Thoracic aorta (tissue), 2 donors: ENCODE measurements at regions not wholly inside any gene's neighbourhood (a gene's known extent, or its start where the extent isn't known, plus 50 kb on each side); places are given as distances from the start of the nearest gene placed in this dataset.
"Not testable (repeated sequence)": the region's sequence is repeated elsewhere in the genome, so short reads cannot be mapped to it uniquely, and the experiment has no call there.

ENCODE experiments used
- ATAC-seq: fragments of 150-250 bp; one replicate; pipeline ENCODE4 v1.8.0; 2017; ENCODE audit warnings: low read depth; ENCODE audit not compliant: insufficient number of reproducible peaks, low FRiP score
- DNase-seq: peaks from one replicate; pipeline ENCODE4 v3.0.0-alpha.2; 2020; ENCODE audit warnings: low spot score
- H3K27ac ChIP-seq, 2 donors: fragments of 200-600 bp; sonication (generic); 1 replicate in 1 of 2; 2 replicates in 1 of 2; pipeline ENCODE4 v1.5.1; 2016; ENCODE audit warnings: mild to moderate bottlenecking in 2 of 2, moderate library complexity in 2 of 2
- H3K27me3 ChIP-seq: fragments of 200-600 bp; sonication (generic); replicated peaks from 2 replicates; pipeline ENCODE4 v1.6.0; 2016; ENCODE audit warnings: mild to moderate bottlenecking; ENCODE audit not compliant: insufficient read depth
- H3K36me3 ChIP-seq: fragments of 200-600 bp; sonication (generic); one replicate; pipeline ENCODE4 v1.5.1; 2016
- H3K4me1 ChIP-seq, 2 donors: fragments of 200-600 bp; sonication (generic); 1 replicate in 1 of 2; 2 replicates in 1 of 2; pipeline versions ENCODE4 v1.5.1 to v1.6.0; 2016; ENCODE audit warnings: low read depth in 2 of 2, mild to moderate bottlenecking in 1 of 2; ENCODE audit not compliant: control insufficient read depth in 1 of 2
- H3K4me3 ChIP-seq: fragments of 200-600 bp; sonication (generic); 2 replicates; pipeline ENCODE4 v1.5.1; 2016; ENCODE audit warnings: mild to moderate bottlenecking
- H3K9me3 ChIP-seq: fragments of 200-600 bp; sonication (generic); 2 replicates; pipeline ENCODE4 v1.5.1; 2016
- CTCF ChIP-seq: fragments of 200-600 bp; sonication (generic); IDR thresholded peaks from one replicate; pipeline ENCODE4 v1.5.1; 2019; ENCODE audit warnings: antibody characterized with exemption

- no peaks in the 10 kb centered on the region for H3K9me3 ChIP-seq
- no peak for TF ChIP-seq CTCF
Observed at GRCh38 chr6:14478381-14479225, 361.0 kb downstream of the CD83 start.

GRCh38 chr6:14481946-14482345 lies 364.4 kb downstream of the CD83 start:
- H3K4me3 ChIP-seq, H3K9me3 ChIP-seq, H3K27me3 ChIP-seq, H3K36me3 ChIP-seq, DNase-seq, ATAC-seq, H3K27ac ChIP-seq: not testable (repeated sequence)
- H3K4me1 ChIP-seq: peaks cover 3 to 13% of the 10 kb centered on the region in 2 donors

More at GRCh38 chr6:14478381-14479225, 361.0 kb downstream of the CD83 start:
- no peak overlapping the region for H3K27ac ChIP-seq
- ATAC-seq: no peak
- no peak overlapping the region for H3K4me3 ChIP-seq
- no peak for DNase-seq
- H3K27me3 ChIP-seq: no peaks in the 10 kb centered on the region
- no peaks in the 10 kb centered on the region for H3K36me3 ChIP-seq
- H3K4me1 ChIP-seq: peaks cover 4 to 21% of the 10 kb centered on the region in 2 donors

- no peak overlapping the region for H3K4me3 ChIP-seq
- H3K27ac ChIP-seq: no peak overlapping the region
- no peaks in the 10 kb centered on the region for H3K27me3 ChIP-seq
- no peaks in the 10 kb centered on the region for H3K9me3 ChIP-seq
- no peak for DNase-seq
- no peak for ATAC-seq
- no peaks in the 10 kb centered on the region for H3K36me3 ChIP-seq
- no peak for TF ChIP-seq CTCF
- no peaks in the 10 kb centered on the region for H3K4me1 ChIP-seq
Observed at GRCh38 chr6:14487625-14488024, 370.1 kb downstream of the CD83 start.

- ATAC-seq: no peak
- no peak overlapping the region for H3K27ac ChIP-seq
- no peaks in the 10 kb centered on the region for H3K4me1 ChIP-seq
- DNase-seq: no peak
- H3K36me3 ChIP-seq: no peaks in the 10 kb centered on the region
- H3K9me3 ChIP-seq: no peaks in the 10 kb centered on the region
- no peak overlapping the region for H3K4me3 ChIP-seq
- H3K27me3 ChIP-seq: no peaks in the 10 kb centered on the region
- no peak for TF ChIP-seq CTCF
Observed at GRCh38 chr6:14488180-14488579, 370.6 kb downstream of the CD83 start.

GRCh38 chr6:14489445-14489844 lies 371.9 kb downstream of the CD83 start:
- no peak for DNase-seq
- TF ChIP-seq CTCF: no peak
- Histone ChIP-seq H3K4me3 (no peak overlapping the region), H3K36me3 (no peaks in the 10 kb centered on the region), H3K4me1 (no peaks in the 10 kb centered on the region), H3K9me3 (no peaks in the 10 kb centered on the region), H3K27me3 (no peaks in the 10 kb centered on the region), H3K27ac (no peak overlapping the region)
- ATAC-seq: no peak
